GM23338 (cell line): ENCODE measurements at regions not wholly inside any gene's neighbourhood (a gene's known extent, or its start where the extent isn't known, plus 50 kb on each side); places are given as distances from the start of the nearest gene placed in this dataset.
A peak's percentile ranks its signal among the peaks of the same experiment; 100 is the strongest.

Experiments used
- ATAC-seq: fragments of 200-7000 bp; cut with Tn5 transposase; 3 replicates; pipeline ENCODE4 v1.9.1; 2020
- DNase-seq: peaks from one replicate; pipeline ENCODE4 v3.0.0-alpha.2; 2015; ENCODE audit warnings: low spot score
- H2AFZ ChIP-seq: fragments of 200-600 bp; sonication (generic); 2 replicates; pipeline ENCODE4 v1.8.0; 2016; ENCODE audit warnings: antibody characterized with exemption, mild to moderate bottlenecking, moderate library complexity
- H3F3A ChIP-seq: fragments of 200-600 bp; sonication (generic); replicated peaks from 2 replicates; pipeline ENCODE4 v1.8.0; 2017; ENCODE audit warnings: antibody characterized with exemption, mixed run types, low read depth
- H3K27ac ChIP-seq: fragments of 200-600 bp; sonication (generic); 2 replicates; pipeline ENCODE4 v1.6.1; 2016; ENCODE audit warnings: low read depth
- H3K27me3 ChIP-seq: fragments of 200-600 bp; sonication (generic); 2 replicates; pipeline ENCODE4 v1.8.0; 2016; ENCODE audit warnings: mild to moderate bottlenecking, mixed run types, moderate library complexity; ENCODE audit not compliant: insufficient read depth
- H3K36me3 ChIP-seq: fragments of 200-600 bp; sonication (generic); 2 replicates; pipeline ENCODE4 v1.8.0; 2016; ENCODE audit warnings: mild to moderate bottlenecking; ENCODE audit not compliant: insufficient read depth
- H3K4me1 ChIP-seq: fragments of 200-600 bp; sonication (generic); 2 replicates; pipeline ENCODE4 v1.8.0; 2016; ENCODE audit warnings: mild to moderate bottlenecking, moderate library complexity; ENCODE audit not compliant: insufficient read depth
- H3K4me2 ChIP-seq: fragments of 200-600 bp; sonication (generic); 2 replicates; pipeline ENCODE4 v1.7.1; 2017; ENCODE audit warnings: mixed run types
- H3K4me3 ChIP-seq: fragments of 200-600 bp; sonication (generic); 2 replicates; pipeline ENCODE4 v1.6.1; 2016; ENCODE audit warnings: mixed run types
- H3K79me2 ChIP-seq: fragments of 200-600 bp; sonication (generic); replicated peaks from 2 replicates; pipeline ENCODE4 v1.8.0; 2017; ENCODE audit warnings: mild to moderate bottlenecking; ENCODE audit not compliant: insufficient read depth
- H3K9me2 ChIP-seq: fragments of 200-600 bp; sonication (generic); 2 replicates; pipeline ENCODE4 v1.8.0; 2017; ENCODE audit not compliant: insufficient read depth
- H4K20me1 ChIP-seq: fragments of 200-600 bp; sonication (generic); replicated peaks from 2 replicates; pipeline ENCODE4 v1.8.0; 2017; ENCODE audit warnings: mild to moderate bottlenecking; ENCODE audit not compliant: insufficient read depth
- H3K27ac Mint-ChIP-seq: 2 replicates; pipeline ENCODE4 v1.8.0; 2020; ENCODE audit warnings: inconsistent platforms, mild to moderate bottlenecking, moderate library complexity, mixed read lengths
- H3K27me3 Mint-ChIP-seq: 3 replicates; pipeline ENCODE4 v1.8.0; 2022; ENCODE audit warnings: low read depth, mild to moderate bottlenecking, moderate library complexity, mixed read lengths, inconsistent platforms; ENCODE audit not compliant: insufficient read depth, poor library complexity
- H3K36me3 Mint-ChIP-seq: 3 replicates; pipeline ENCODE4 v1.8.0; 2021; ENCODE audit warnings: low read depth, mild to moderate bottlenecking, inconsistent platforms, moderate library complexity, mixed read lengths
- H3K4me1 Mint-ChIP-seq: 3 replicates; pipeline ENCODE4 v1.8.0; 2020; ENCODE audit warnings: mild to moderate bottlenecking, inconsistent platforms, mixed read lengths
- H3K4me3 Mint-ChIP-seq: 3 replicates; pipeline ENCODE4 v1.8.0; 2021; ENCODE audit warnings: moderate library complexity, mild to moderate bottlenecking, inconsistent platforms, mixed read lengths
- H3K9me3 Mint-ChIP-seq: 3 replicates; pipeline ENCODE4 v1.8.0; 2020; ENCODE audit warnings: moderate library complexity, mild to moderate bottlenecking, inconsistent platforms, mixed read lengths
- CTCF ChIP-seq, 2 experiments: fragments of 200-600 bp in 1 of 2; sonication (generic) in 1 of 2; conservative IDR thresholded peaks; 2 replicates each; pipeline versions ENCODE4 v1.5.1 to v1.6.1; 2016 to 2017; ENCODE audit warnings: antibody characterized with exemption in 2 of 2, low read depth in 2 of 2, mild to moderate bottlenecking in 2 of 2, moderate library complexity in 1 of 2
- POLR2AphosphoS5 ChIP-seq: IDR thresholded peaks from 2 replicates; pipeline ENCODE4 v1.6.1; 2016; ENCODE audit warnings: antibody characterized with exemption, low read depth
- REST ChIP-seq: IDR thresholded peaks from one replicate; pipeline ENCODE4 v1.6.1; 2018; ENCODE audit warnings: antibody characterized with exemption; ENCODE audit not compliant: unreplicated experiment
- ZNF462 ChIP-seq: fragments of 250-450 bp; sonication (Bioruptor Pico); IDR thresholded peaks from 2 replicates; pipeline ENCODE4 v1.5.0; 2020; ENCODE audit warnings: mild to moderate bottlenecking, moderate library complexity

- TF ChIP-seq POLR2AphosphoS5 (no peak), CTCF (conservative IDR thresholded peaks at IDR 0.05; ENCODE audit: low read depth in 2 of 2) (no peak)
Observed at GRCh38 chr13:26873386-26873698, 112.8 kb upstream of the GPR12 start (continued).

GRCh38 chr13:26872525-26873385 lies 112.2 kb upstream of the GPR12 start:
- Histone ChIP-seq H3K4me1 (peaks cover 16% of the 10 kb centered on the region), H3K4me3 (no peak overlapping the region), H3K79me2 (no peaks in the 10 kb centered on the region), H3K36me3 (0 out of 2 replicates have a peak, but pooled peaks cover 8% of the 10 kb centered on the region), H3K9me2 (no peaks in the 10 kb centered on the region), H4K20me1 (no peaks in the 10 kb centered on the region), H3K27ac (no peak overlapping the region), H3K4me2 (no peak overlapping the region), H3F3A (no peaks in the 10 kb centered on the region), H3K27me3 (no peaks in the 10 kb centered on the region), H2AFZ (peak overlapping the region; percentile 38)
- TF ChIP-seq CTCF (conservative IDR thresholded peaks at IDR 0.05; ENCODE audit: low read depth in 2 of 2) (peak; percentile 94 to 96), ZNF462 (no peak), REST (peak; percentile 40)
- no peak overlapping the region for H3K27ac Mint-ChIP-seq
- DNase-seq (peak; percentile 91), ATAC-seq (peak; percentile 97)
- H3K27me3 Mint-ChIP-seq: peaks cover 4% of the 10 kb centered on the region
- H3K36me3 Mint-ChIP-seq: peaks cover 22% of the 10 kb centered on the region
- H3K4me1 Mint-ChIP-seq: peaks cover 21% of the 10 kb centered on the region
- peaks cover 25% of the 10 kb centered on the region for H3K9me3 Mint-ChIP-seq
- no peak overlapping the region for H3K4me3 Mint-ChIP-seq
